Lung (tissue), 11 donors: ENCODE measurements at regions not wholly inside any gene's neighbourhood (a gene's known extent, or its start where the extent isn't known, plus 50 kb on each side); places are given as distances from the start of the nearest gene placed in this dataset.
"Not testable (repeated sequence)": the region's sequence is repeated elsewhere in the genome, so short reads cannot be mapped to it uniquely, and the experiment has no call there.

Experiments
- ATAC-seq: fragments of 200-7000 bp; cut with Tn5 transposase; one replicate; pipeline ENCODE4 v1.9.1; 2020; ENCODE audit warnings: moderate number of reproducible peaks; ENCODE audit not compliant: insufficient read depth, low FRiP score
- DNase-seq, 3 donors: peaks; one replicate each; pipeline ENCODE4 v3.0.0-alpha.2; 2013 to 2017
- H3K27ac ChIP-seq, 2 donors: one replicate each; pipeline ENCODE4 v1.5.1; 2013; ENCODE audit warnings: mild to moderate bottlenecking in 2 of 2, moderate library complexity in 2 of 2, control low read depth in 1 of 2, inconsistent platforms in 1 of 2, low read depth in 1 of 2, low read length in 1 of 2
- H3K27me3 ChIP-seq, 3 donors: one replicate each; pipeline ENCODE4 v1.5.1; 2013; ENCODE audit warnings: low read length in 2 of 3; ENCODE audit not compliant: control insufficient read depth in 3 of 3, insufficient read depth in 3 of 3
- H3K36me3 ChIP-seq, 4 donors: one replicate each; pipeline ENCODE4 v1.5.1; 2013; ENCODE audit warnings: low read length in 4 of 4, mild to moderate bottlenecking in 1 of 4, moderate library complexity in 1 of 4; ENCODE audit not compliant: control insufficient read depth in 4 of 4, insufficient read depth in 4 of 4
- H3K4me1 ChIP-seq, 5 donors: one replicate each; pipeline ENCODE4 v1.5.1; 2013; ENCODE audit warnings: low read length in 5 of 5, mild to moderate bottlenecking in 2 of 5, moderate library complexity in 1 of 5; ENCODE audit not compliant: control insufficient read depth in 5 of 5, insufficient read depth in 5 of 5
- H3K4me3 ChIP-seq: one replicate; pipeline ENCODE4 v1.5.1; 2013; ENCODE audit warnings: mild to moderate bottlenecking, control low read depth, moderate library complexity
- H3K9ac ChIP-seq, 2 donors: one replicate each; pipeline ENCODE4 v1.5.1; 2013; ENCODE audit warnings: low read length in 2 of 2, control low read depth in 1 of 2; ENCODE audit not compliant: insufficient read depth in 1 of 2
- H3K9me3 ChIP-seq, 4 donors: one replicate each; pipeline ENCODE4 v1.5.1; 2013; ENCODE audit warnings: low read length in 3 of 4, mild to moderate bottlenecking in 1 of 4, moderate library complexity in 1 of 4; ENCODE audit not compliant: control insufficient read depth in 4 of 4, insufficient read depth in 3 of 4
- CTCF ChIP-seq: IDR thresholded peaks from 2 replicates; pipeline ENCODE4 v1.5.1; 2012; ENCODE audit warnings: mild to moderate bottlenecking; ENCODE audit errors: control extremely low read depth, extremely low read depth
- WGBS, 2 donors: extraction: QIAGEN DNeasy Blood & Tissue Kit; methylation state at CpG; one replicate each; pipeline ENCODE4 v1.1.7; 2013; 5-methylcytosine and 5-hydroxymethylcytosine counted together
- donor health status: control.
- donor health status: control.
- donor health status: Bipolar disorder and iron deficiency.
- donor health status: healthy.
- donor health status: DM: yes; HTN: yes; CAD: no.

- Histone ChIP-seq H3K4me1 (no peaks in the 10 kb centered on the region), H3K4me3 (no peak overlapping the region), H3K9ac (no peak overlapping the region), H3K36me3 (no peaks in the 10 kb centered on the region), H3K9me3 (peaks cover 0 to 4% (median 0%) of the 10 kb centered on the region in 4 donors), H3K27ac (no peak overlapping the region), H3K27me3 (peaks cover 0 to 9% (median 0%) of the 10 kb centered on the region in 3 donors)
- ATAC-seq (no peak), DNase-seq (no peak)
- no peak for TF ChIP-seq CTCF
- 63 to 70% methylated on average over 3 of the region's 3 CpGs for WGBS, 2 donors
These were observed 151.5 kb upstream of the SALL3 start for GRCh38 chr18:78828131-78828530.

GRCh38 chr18:78829026-78829425, 150.6 kb upstream of the SALL3 start:
- not testable (repeated sequence) for ATAC-seq, H3K9me3 ChIP-seq, H3K27me3 ChIP-seq, H3K4me1 ChIP-seq, H3K9ac ChIP-seq, H3K4me3 ChIP-seq, H3K27ac ChIP-seq, H3K36me3 ChIP-seq
- DNase-seq = peak in 1 of 3 donors; percentile 5
- WGBS, 2 donors = 59 to 75% methylated on average over 16 of the region's 16 CpGs

GRCh38 chr18:78830161-78830560, 149.5 kb upstream of the SALL3 start:
- ATAC-seq = no peak
- 89 to 90% methylated on average over 10 of the region's 10 CpGs for WGBS, 2 donors

GRCh38 chr18:78830826-78831225, 148.8 kb upstream of the SALL3 start:
- 78 to 89% methylated on average over 10 to 11 of the region's 11 CpGs for WGBS, 2 donors
- Histone ChIP-seq H3K4me3 (no peak overlapping the region), H3K9me3 (peaks cover 0 to 7% (median 0%) of the 10 kb centered on the region in 4 donors), H3K4me1 (no peaks in the 10 kb centered on the region), H3K27ac (no peak overlapping the region), H3K36me3 (no peaks in the 10 kb centered on the region), H3K27me3 (peaks cover 0 to 2% (median 0%) of the 10 kb centered on the region in 3 donors), H3K9ac (no peak overlapping the region)
- no peak for TF ChIP-seq CTCF
- ATAC-seq (no peak), DNase-seq (no peak)

More at GRCh38 chr18:78830161-78830560, 149.5 kb upstream of the SALL3 start:
- H3K9ac ChIP-seq = no peak overlapping the region
- H3K36me3 ChIP-seq = no peaks in the 10 kb centered on the region
- H3K27me3 ChIP-seq = peaks cover 0 to 2% (median 0%) of the 10 kb centered on the region in 3 donors
- no peak for DNase-seq
- peaks cover 0 to 7% (median 0%) of the 10 kb centered on the region in 4 donors for H3K9me3 ChIP-seq
- no peaks in the 10 kb centered on the region for H3K4me1 ChIP-seq
- H3K4me3 ChIP-seq = no peak overlapping the region
- no peak for TF ChIP-seq CTCF
- no peak overlapping the region for H3K27ac ChIP-seq
